ENCODE measurements at regions not wholly inside any gene's neighbourhood (a gene's known extent, or its start where the extent isn't known, plus 50 kb on each side); places are given as distances from the start of the nearest gene placed in this dataset.

DNA sequence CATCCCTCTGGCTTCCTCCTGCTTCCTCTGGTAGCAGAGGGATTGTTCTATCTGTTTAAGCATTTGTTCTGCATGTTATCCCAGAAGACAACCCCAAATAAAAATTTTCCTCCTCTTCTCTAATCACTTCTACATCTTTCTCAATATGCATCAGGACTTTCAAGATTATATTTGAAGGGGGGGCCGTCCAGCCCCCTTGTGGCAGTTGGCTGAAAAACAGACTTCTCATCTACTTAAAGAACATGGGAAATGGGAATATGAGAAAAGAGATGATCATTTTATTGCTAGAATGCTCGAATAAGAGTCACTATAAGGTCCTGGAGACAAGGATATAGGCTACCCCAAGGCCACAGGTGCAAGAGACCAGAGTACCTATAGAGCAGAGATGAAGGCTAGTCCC is 466.0 kb downstream of the REEP3 start:
- Histone ChIP-seq H3K27me3 (ENCODE audit: control insufficient read depth, insufficient read depth, low read length) (no peaks in the 10 kb centered on the region), H3K4me3 (ENCODE audit: low read depth, low read length) (no peak overlapping the region), H3K36me3 (ENCODE audit: control insufficient read depth, insufficient read depth, low read length) (no peaks in the 10 kb centered on the region)
- DNase-seq (ENCODE audit: low read depth): no peak
- TF ChIP-seq, protein P1, sequence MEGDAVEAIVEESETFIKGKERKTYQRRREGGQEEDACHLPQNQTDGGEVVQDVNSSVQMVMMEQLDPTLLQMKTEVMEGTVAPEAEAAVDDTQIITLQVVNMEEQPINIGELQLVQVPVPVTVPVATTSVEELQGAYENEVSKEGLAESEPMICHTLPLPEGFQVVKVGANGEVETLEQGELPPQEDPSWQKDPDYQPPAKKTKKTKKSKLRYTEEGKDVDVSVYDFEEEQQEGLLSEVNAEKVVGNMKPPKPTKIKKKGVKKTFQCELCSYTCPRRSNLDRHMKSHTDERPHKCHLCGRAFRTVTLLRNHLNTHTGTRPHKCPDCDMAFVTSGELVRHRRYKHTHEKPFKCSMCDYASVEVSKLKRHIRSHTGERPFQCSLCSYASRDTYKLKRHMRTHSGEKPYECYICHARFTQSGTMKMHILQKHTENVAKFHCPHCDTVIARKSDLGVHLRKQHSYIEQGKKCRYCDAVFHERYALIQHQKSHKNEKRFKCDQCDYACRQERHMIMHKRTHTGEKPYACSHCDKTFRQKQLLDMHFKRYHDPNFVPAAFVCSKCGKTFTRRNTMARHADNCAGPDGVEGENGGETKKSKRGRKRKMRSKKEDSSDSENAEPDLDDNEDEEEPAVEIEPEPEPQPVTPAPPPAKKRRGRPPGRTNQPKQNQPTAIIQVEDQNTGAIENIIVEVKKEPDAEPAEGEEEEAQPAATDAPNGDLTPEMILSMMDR (IDR thresholded peaks at IDR 0.05; ENCODE audit: insufficient read depth, low read length, poor library complexity, severe bottlenecking): no peak

DNA sequence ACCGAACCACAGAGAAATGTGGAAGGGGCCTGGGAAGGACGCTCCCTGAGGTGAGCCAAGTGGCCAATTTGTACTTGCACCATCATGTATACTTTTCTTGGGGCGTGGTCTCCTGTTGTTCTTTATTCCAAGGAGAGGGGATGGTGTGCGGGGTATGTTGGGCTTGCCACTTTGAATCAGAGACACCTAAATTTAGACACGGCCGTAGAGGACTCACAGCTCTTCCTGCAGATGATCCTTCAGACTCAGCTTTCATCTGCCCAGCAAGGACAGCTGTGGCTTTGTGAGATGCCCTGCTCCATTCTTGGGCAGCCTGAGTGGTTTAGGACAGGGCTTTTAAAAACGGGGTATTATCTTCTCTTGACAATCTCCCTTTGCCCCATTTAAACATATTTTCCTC is 473.2 kb downstream of the REEP3 start:
- Histone ChIP-seq H3K27me3 (ENCODE audit: control insufficient read depth, insufficient read depth, low read length) (no peaks in the 10 kb centered on the region), H3K36me3 (ENCODE audit: control insufficient read depth, insufficient read depth, low read length) (no peaks in the 10 kb centered on the region), H3K4me3 (ENCODE audit: low read depth, low read length) (no peak overlapping the region)
- DNase-seq (ENCODE audit: low read depth): no peak
- TF ChIP-seq, protein P1 (IDR thresholded peaks at IDR 0.05; ENCODE audit: insufficient read depth, low read length, poor library complexity, severe bottlenecking): no peak

DNA sequence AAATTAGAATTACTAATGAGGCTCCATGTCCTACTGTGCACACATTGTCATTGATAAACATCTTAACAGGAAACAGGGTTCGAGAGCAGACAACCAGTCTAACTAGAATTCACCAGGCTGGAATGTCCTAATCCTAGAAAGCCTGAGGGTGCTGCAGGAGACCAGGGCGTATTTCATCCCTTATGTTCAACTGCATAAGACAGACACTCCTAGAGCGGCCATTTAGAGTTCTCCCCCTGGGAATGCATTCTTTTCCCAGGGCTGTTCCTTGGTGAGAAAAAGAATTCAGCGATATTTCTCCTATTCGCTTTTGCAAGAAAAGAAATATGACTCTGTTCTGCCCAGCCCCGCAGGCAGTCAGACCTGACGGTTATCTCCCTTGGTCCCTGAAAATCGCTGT is 486.0 kb downstream of the REEP3 start:
- H3K36me3 ChIP-seq (ENCODE audit: control insufficient read depth, insufficient read depth, low read length): no peaks in the 10 kb centered on the region
- H3K27me3 ChIP-seq (ENCODE audit: control insufficient read depth, insufficient read depth, low read length): no peaks in the 10 kb centered on the region
- DNase-seq (ENCODE audit: low read depth): no peak
- H3K4me3 ChIP-seq (ENCODE audit: low read depth, low read length): no peak overlapping the region
- TF ChIP-seq, protein P1 (IDR thresholded peaks at IDR 0.05; ENCODE audit: insufficient read depth, low read length, poor library complexity, severe bottlenecking): no peak

DNA sequence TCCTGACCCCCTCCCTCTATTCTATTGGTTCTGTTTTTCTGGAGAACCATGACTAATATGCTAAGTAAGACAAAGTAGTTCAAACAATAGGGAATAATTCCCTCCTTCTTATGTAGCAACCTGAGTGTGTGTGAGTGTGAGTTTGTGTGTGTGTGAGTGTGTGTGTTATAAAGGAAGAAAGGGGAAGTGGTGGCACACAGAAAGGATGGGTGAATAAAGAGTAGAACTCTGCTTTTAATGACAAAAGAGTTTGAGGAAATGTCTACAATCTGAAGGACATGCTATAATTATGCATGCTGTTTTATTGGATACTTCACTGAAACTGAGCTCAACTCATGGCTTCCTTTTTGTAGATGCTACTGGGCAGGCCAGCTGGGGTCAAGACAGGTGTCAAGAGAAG is 489.5 kb downstream of the REEP3 start:
- no peak for DNase-seq (ENCODE audit: low read depth)
- Histone ChIP-seq H3K4me3 (ENCODE audit: low read depth, low read length) (no peak overlapping the region), H3K27me3 (ENCODE audit: control insufficient read depth, insufficient read depth, low read length) (no peaks in the 10 kb centered on the region), H3K36me3 (ENCODE audit: control insufficient read depth, insufficient read depth, low read length) (no peaks in the 10 kb centered on the region)
- TF ChIP-seq, protein P1 (IDR thresholded peaks at IDR 0.05; ENCODE audit: insufficient read depth, low read length, poor library complexity, severe bottlenecking): no peak

DNA sequence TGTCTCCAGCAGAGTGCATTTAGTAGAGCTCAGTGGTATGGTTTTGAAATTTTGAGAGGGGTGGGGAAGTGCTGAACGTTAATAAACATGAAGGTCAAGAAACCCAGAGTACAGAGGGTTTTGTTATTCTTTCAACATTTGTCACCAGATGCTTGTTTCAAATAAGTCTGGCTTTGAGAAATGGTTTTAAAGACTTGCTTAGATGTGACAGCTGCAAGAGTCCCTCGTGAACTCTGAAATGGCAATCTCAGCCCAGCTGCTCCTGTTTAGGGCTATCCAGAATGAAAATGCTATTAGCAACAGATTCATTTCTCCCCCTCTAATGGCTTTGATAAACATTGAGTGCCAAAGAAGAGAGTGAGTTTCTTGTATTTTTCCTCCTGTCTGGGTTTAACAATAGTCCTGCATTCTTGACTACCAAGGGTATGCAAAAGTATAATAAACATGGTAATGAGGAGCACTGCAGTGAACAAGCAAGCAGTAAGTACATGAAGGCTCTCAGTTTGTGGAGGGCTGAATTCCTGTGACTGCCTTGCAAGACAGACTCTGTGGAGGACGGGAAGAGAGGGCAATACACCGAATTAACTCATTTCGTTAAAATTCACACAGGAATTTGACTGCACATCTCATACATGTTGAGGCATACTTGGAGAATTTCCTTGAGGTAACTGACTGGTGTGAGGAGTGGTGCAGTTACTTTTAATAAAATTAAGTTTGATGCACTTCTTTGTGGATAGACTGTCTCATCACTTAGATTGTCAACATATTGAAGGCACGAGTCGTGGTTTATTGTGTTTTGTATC is 490.9 kb downstream of the REEP3 start:
- no peak for DNase-seq (ENCODE audit: low read depth)
- TF ChIP-seq, protein P1 (IDR thresholded peaks at IDR 0.05; ENCODE audit: insufficient read depth, low read length, poor library complexity, severe bottlenecking): no peak

DNA sequence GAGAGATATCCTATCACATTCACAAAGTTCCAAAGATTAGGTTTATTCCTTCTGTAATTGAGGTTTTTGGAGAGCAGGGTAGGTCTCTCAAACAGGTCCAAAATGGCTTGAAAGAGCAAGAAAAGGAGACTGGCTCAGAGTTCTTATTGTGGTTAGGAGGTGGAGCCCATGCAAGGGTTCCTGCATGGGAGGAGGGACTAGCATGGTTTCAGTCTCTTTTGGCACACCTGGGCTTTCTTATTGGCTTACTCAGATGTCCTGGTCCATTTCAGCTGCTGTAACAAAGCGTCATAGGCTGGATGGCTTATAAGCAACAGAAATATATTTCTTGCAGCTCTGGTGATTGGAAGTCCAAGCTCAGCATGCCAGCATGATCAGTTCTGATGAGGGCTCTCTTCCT is 493.1 kb downstream of the REEP3 start:
- Histone ChIP-seq H3K4me3 (ENCODE audit: low read depth, low read length) (no peak overlapping the region), H3K36me3 (ENCODE audit: control insufficient read depth, insufficient read depth, low read length) (no peaks in the 10 kb centered on the region), H3K27me3 (ENCODE audit: control insufficient read depth, insufficient read depth, low read length) (no peaks in the 10 kb centered on the region)
- DNase-seq (ENCODE audit: low read depth): no peak
- TF ChIP-seq, protein P1 (IDR thresholded peaks at IDR 0.05; ENCODE audit: insufficient read depth, low read length, poor library complexity, severe bottlenecking): no peak

More for the DNA sequence above, 490.9 kb downstream of the REEP3 start:
- H3K4me3 ChIP-seq (ENCODE audit: low read depth, low read length): no peak overlapping the region
- no peaks in the 10 kb centered on the region for H3K27me3 ChIP-seq (ENCODE audit: control insufficient read depth, insufficient read depth, low read length)
- H3K36me3 ChIP-seq (ENCODE audit: control insufficient read depth, insufficient read depth, low read length): no peaks in the 10 kb centered on the region

Measured in kidney epithelial cell (primary cell).